ENCODE measurements at regions not wholly inside any gene's neighbourhood (a gene's known extent, or its start where the extent isn't known, plus 50 kb on each side); places are given as distances from the start of the nearest gene placed in this dataset.

GRCh38 chr1:8084913-8085312, 58.8 kb upstream of the ERRFI1 start:
- H2AFZ ChIP-seq (ENCODE audit: low read depth, low read length), result no peak overlapping the region
- no peaks in the 10 kb centered on the region for H4K20me1 ChIP-seq (ENCODE audit: insufficient read depth)
- H3F3A ChIP-seq (ENCODE audit: insufficient read depth, low read length, poor library complexity, severe bottlenecking), result no peaks in the 10 kb centered on the region
- H3K79me2 ChIP-seq (replicated peaks; ENCODE audit: insufficient read depth, low read length), result no peaks in the 10 kb centered on the region
- no peak overlapping the region for H3K4me3 ChIP-seq (ENCODE audit: low read length)
- no peaks in the 10 kb centered on the region for H3K9me3 ChIP-seq (ENCODE audit: low read length)
- no peak overlapping the region for H3K9ac ChIP-seq (ENCODE audit: low read length)
- H3K36me3 ChIP-seq (ENCODE audit: insufficient read depth, low read length), result no peaks in the 10 kb centered on the region
- H3K27me3 ChIP-seq (ENCODE audit: insufficient read depth, low read depth, low read length), result no peaks in the 10 kb centered on the region
- TF ChIP-seq REST (IDR thresholded peaks at IDR 0.05; ENCODE audit: borderline replicate concordance) (no peak), MXI1 (conservative IDR thresholded peaks at IDR 0.05; ENCODE audit: poor library complexity, severe bottlenecking) (no peak), TAF1 (IDR thresholded peaks at IDR 0.05; ENCODE audit: low read depth) (no peak), RAD21 (conservative IDR thresholded peaks at IDR 0.05) (no peak), EP300 (conservative IDR thresholded peaks at IDR 0.05; ENCODE audit: poor library complexity, severe bottlenecking) (no peak), EZH2 (IDR thresholded peaks at IDR 0.05; ENCODE audit: borderline replicate concordance, insufficient read depth, low read length, poor library complexity, severe bottlenecking) (no peak), POLR2AphosphoS5 (IDR thresholded peaks at IDR 0.05) (no peak), SMC3 (conservative IDR thresholded peaks at IDR 0.05; ENCODE audit: poor library complexity) (no peak)
- no peak overlapping the region for H3K27ac ChIP-seq (ENCODE audit: low read length)
- no peaks in the 10 kb centered on the region for H3K9me2 ChIP-seq (ENCODE audit: insufficient read depth, low read length)
- H3K4me2 ChIP-seq (ENCODE audit: low read length), result no peak overlapping the region

- Histone ChIP-seq H3K9ac (ENCODE audit: low read length) (no peak overlapping the region), H2AFZ (ENCODE audit: low read depth, low read length) (no peak overlapping the region), H3K4me2 (ENCODE audit: low read length) (no peak overlapping the region)
These were observed 57.8 kb upstream of the ERRFI1 start for GRCh38 chr1:8083739-8084484.

More at GRCh38 chr1:8083739-8084484, 57.8 kb upstream of the ERRFI1 start:
- Histone ChIP-seq H3K9me2 (ENCODE audit: insufficient read depth, low read length) (no peaks in the 10 kb centered on the region), H3K27ac (ENCODE audit: low read length) (no peak overlapping the region), H3K27me3 (ENCODE audit: insufficient read depth, low read depth, low read length) (no peaks in the 10 kb centered on the region), H3K9me3 (ENCODE audit: low read length) (no peaks in the 10 kb centered on the region), H4K20me1 (ENCODE audit: insufficient read depth) (no peaks in the 10 kb centered on the region), H3F3A (ENCODE audit: insufficient read depth, low read length, poor library complexity, severe bottlenecking) (no peaks in the 10 kb centered on the region), H3K79me2 (replicated peaks; ENCODE audit: insufficient read depth, low read length) (no peaks in the 10 kb centered on the region), H3K36me3 (ENCODE audit: insufficient read depth, low read length) (no peaks in the 10 kb centered on the region), H3K4me3 (ENCODE audit: low read length) (no peak overlapping the region)
- TF ChIP-seq REST (IDR thresholded peaks at IDR 0.05; ENCODE audit: borderline replicate concordance), result no peak
